EL (cell line): ENCODE measurements at regions not wholly inside any gene's neighbourhood (a gene's known extent, or its start where the extent isn't known, plus 50 kb on each side); places are given as distances from the start of the nearest gene placed in this dataset.

Source experiments
- DNase-seq: peaks from one replicate; pipeline ENCODE4 v3.0.0-alpha.2; 2016

DNA sequence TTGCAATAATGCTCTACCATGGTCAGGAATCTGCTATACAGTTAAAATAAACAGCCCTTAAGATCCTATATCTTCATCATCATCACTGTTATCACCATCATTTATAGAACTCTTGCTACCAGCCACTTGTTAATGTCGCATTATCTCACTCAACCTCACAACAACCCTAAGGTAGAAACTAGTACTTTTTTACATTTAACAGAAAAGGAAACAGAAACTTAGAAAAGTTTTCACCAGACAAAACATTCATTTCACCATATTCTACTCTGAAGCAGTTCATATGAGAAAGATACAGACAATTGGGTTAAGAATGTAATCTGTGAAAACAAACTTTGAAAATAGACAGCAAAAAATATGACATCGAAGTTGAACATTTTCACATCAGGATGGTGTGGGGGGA is 262.6 kb downstream of the ATG4C start:
- no peak for DNase-seq

DNA sequence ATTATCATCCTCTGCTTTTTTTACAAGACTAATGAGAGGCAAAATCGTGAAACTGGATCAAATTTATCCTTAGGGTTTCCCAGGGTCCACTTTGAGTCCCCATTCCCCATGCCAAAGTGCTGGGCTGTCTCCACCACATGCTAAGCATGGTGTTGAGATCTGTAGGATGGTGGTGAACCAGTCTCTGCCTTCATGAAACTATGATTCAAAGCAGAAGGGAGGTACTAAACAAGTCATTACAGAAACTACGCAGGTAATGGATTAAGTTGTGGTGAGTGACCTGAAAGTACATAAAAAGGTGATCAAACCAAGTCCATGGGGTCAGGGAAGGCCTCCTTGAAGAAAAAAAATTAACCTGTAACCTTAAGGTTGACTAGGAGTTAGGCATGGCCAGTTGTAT is 265.2 kb downstream of the ATG4C start:
- no peak for DNase-seq

GRCh38 chr1:63051356-63051755 is 267.4 kb downstream of the ATG4C start:
- no peak for DNase-seq

DNA sequence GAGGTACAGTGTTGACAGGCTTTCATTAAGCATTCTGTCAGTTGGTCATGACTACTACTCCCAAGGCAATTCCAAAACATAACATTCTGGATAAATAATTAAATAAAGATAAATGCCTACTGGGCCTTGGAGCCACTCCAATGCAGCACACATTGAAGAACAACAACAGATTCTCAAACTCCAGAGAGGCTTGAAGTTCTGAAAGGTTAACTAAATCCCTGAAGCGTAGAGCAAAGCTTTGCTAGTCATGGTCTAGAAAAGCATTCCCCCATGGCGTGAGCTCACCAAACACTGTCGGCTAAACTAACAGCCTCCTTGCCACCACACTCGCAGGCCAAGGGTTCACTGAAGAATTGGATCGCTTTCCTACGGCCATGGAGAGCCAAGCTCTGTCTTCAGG is 268.0 kb downstream of the ATG4C start:
- no peak for DNase-seq

DNA sequence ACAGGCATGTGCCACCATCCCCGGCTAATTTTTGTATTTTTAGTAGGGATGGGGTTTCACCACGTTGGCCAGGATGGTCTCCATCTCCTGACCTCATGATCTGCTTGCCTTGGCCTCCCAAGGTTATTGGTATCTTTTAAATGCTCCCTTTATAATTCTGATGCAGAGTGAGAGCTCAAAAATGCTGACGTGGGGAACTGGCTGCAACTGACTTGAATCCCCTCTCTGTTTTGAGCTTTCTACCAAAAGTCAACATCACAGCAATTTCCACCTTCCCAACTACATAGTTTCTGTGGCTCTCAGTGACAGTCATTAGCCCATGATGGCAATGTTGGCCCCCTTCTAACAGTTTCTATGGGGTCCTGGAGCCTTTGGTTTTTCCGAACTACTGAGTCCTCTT is 268.2 kb upstream of the FOXD3 start:
- DNase-seq: no peak

GRCh38 chr1:63063367-63063766 is 259.0 kb upstream of the FOXD3 start:
- DNase-seq: no peak

- no peak for DNase-seq
Measured at GRCh38 chr1:63064135-63064534, 258.2 kb upstream of the FOXD3 start.

GRCh38 chr1:63068626-63069025 is 253.7 kb upstream of the FOXD3 start:
- no peak for DNase-seq

- no peak for DNase-seq
Measured at GRCh38 chr1:63069214-63069613, 253.2 kb upstream of the FOXD3 start.

DNA sequence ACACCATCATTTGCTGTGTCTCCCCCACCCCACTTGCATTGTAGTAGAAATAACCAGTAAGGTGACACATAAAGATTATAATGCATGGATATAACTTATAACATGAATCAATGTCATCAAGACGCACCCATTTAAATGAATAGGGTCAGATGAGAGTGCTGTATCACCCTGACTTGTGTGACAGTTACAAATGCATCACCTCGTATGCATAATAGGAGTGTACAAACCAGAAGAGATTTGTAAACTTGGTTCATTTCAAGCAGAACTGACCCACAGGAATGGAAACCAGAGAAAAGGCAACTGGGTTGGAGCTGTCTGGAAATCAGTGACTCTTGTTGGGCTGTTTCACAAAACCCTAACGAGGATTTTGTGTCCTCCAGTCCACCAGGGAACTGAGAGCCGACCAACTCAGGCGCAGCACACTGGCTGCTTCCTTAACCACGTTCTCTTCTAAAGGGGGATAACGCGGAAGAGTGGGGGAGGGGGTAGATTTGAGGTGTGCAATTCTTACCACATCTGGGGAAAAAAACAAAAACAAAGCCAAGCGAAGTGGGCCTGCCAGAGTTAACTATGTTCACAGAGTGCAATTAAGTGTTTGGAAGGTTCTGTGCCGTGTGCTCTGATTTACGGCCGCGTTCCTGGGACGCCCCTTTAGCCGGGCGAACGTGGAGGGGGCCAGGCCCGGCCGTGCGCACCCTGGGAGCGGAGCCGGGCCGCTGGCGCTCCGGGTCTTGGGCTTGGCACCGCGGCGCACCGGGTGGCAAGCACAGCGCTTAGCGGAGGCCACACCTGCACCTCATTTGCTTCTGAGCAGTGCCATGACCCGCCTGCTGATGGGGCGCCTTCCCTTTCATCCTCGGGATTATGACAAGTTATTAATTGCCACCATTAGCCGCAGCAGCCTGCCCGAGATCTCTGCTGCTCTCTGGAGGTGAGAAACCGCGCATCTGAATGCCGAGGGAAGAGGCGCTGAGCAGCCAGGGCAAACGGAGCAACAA is 248.8 kb upstream of the FOXD3 start:
- peak; percentile 1 for DNase-seq

GRCh38 chr1:63074321-63074720 is 248.0 kb upstream of the FOXD3 start:
- no peak for DNase-seq

DNA sequence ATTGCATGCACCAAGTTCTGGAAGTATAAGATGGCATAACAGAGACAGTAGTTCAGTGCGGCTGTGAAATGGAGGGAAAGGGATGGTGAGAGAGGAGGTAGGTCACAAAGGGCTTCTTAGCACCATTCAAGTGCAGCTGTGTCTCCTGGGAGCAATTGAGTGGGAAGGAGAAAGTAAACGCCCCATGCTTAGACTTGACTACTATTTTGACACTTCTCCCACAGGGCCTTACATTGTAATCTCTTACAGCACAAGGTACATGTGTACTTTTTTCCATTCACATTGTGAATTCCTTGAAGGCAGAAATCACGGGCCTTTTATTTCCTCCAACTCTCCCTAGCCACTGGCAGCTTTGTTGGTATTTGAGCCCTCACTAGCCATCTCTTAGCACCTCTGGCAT is 239.6 kb upstream of the FOXD3 start:
- no peak for DNase-seq

DNA sequence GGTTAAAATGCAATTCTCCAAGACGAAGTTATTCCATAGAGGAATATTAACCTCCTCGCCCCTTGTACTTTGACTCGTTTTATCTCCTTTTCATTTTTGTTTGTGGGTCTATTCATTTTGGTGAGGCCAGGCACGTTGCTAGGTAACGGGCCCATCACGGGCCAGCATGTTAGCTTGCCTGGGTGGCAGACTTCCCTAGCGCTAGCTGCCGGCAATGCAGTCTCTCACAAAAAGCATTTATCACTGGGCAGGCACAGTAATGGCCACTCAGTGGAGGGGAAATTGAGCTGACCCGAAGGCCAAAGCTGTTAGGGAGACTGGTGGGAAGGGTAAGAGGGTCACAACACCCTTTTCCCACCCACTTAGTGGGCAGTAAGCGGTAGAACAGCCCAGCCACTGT is 234.4 kb upstream of the FOXD3 start:
- no peak for DNase-seq

GRCh38 chr1:63099188-63099587 is 223.2 kb upstream of the FOXD3 start:
- no peak for DNase-seq

DNA sequence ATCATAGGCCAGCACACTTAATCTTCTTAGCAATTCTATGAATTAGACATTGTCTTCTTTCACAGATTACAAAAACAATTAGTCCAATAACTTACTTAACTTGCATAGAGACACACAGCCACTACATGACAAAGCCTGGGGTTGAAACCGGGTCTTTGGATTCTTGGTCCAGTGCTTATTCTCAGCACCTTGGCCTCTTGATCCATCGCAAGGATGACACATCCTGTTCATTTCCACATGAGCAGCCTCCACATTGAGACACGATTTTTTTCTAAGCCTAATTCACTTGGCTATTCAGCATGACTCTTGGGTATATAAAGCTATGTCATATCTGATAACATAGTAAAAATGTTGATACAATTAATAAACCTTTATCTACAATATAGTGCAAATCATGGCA is 221.0 kb upstream of the FOXD3 start:
- DNase-seq: no peak

GRCh38 chr1:63103682-63104081 is 218.7 kb upstream of the FOXD3 start:
- DNase-seq: no peak

DNA sequence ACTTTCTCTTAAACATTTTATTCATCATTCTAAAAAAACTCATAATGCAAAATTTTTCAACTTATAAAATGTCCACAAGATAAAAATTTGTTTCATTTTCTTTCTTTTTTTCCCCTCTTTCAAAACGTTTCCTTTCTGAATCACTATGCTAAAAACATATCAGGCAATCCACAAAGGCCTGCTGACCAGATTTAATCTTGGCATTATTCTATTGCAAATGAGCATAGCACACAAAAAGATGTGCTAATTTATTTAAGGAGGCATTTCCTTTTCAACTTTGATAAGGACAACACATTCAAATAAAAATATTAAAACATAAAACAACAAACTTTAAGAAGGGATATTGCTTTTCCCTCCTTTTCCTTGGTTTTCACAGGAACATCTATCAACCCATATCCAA is 215.3 kb upstream of the FOXD3 start:
- DNase-seq: no peak

DNA sequence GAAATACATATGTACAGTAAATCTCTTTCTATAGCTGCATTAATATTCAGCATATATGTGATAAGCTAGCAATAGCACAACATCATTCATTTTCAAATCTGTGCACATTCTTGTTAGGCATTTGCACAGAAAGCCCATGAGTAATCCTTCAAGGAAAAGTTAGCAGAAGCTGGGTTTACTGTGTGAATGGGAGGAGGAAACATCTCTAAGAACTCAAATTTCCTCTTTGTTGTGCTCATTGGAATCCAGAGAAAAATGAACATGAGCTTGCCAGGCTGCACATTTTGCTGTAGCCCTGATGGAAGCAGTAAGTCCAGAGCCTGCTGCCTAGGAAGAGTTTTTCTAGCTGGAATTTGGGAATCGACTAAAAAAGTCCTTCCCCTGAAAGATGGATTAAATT is 214.2 kb upstream of the FOXD3 start:
- DNase-seq: no peak

DNA sequence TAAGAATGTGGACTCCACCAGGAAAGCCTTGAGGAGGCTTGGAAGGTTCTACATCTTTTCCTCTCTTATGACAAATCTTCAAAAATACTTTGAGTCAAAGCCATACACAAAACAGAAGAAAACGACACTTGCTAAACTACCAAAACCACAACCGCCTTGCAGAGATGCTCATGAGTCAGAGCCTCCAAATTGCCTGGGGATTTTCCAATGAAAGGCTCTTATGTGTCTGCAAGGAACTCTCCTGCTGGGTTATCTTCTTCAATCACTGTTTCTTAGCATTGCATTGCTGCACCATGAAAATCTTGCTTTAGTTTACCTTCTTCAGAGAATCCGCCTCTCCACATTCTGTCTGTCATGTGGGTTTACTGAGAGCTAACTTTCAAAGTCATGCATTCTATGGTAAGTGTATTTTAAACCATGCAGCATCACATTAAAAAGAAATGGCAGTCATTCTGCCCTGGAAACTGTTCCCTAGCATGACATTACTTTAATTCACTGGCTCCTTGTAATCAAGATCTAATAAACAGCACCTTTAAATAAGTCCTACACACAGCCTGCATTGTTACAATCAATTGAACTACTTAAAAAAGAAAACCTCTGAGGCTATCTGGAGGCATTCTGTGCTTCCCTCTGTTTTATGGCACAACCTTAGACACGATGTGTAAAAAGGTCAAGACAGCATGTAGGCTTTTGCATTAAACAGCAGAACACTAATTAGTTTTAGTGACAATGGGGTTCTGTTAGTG is 210.0 kb upstream of the FOXD3 start:
- peak; percentile 55 for DNase-seq

DNA sequence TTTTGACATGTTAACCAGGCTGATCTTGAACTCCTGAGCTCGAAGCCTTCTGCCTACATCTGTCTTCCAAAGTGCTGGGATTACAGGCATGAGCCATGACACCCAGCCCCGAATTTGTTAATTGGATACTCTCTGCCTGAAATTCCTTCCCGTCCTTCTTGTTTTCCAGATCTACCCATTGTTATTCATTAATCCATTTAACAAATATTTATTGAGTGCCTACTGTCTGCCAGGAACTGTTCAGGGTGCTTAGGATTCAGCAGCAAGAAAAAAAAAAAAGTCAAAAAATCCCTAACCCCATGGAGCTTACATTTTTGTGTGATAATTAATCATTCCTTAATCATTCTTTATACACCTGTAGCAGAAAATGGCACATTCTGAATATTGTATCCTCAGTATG is 206.8 kb upstream of the FOXD3 start:
- no peak for DNase-seq

- DNase-seq: peak; percentile 23
Measured at GRCh38 chr1:63116016-63116415, 206.4 kb upstream of the FOXD3 start.

GRCh38 chr1:63119575-63120155 is 202.7 kb upstream of the FOXD3 start:
- no peak for DNase-seq

- no peak for DNase-seq
Measured at GRCh38 chr1:63122079-63122478, 200.3 kb upstream of the FOXD3 start.

- peak; percentile 79 for DNase-seq
Measured at GRCh38 chr1:63124666-63125191, 197.6 kb upstream of the FOXD3 start.
